GM18508 (cell line): ENCODE measurements at regions not wholly inside any gene's neighbourhood (a gene's known extent, or its start where the extent isn't known, plus 50 kb on each side); places are given as distances from the start of the nearest gene placed in this dataset.

Source experiments
- ATAC-seq: cut with Tn5 transposase; IDR thresholded peaks from one replicate; pipeline ENCODE4 v1.9.1; 2021; ENCODE audit warnings: moderate number of reproducible peaks; ENCODE audit not compliant: insufficient read depth, unreplicated experiment

DNA sequence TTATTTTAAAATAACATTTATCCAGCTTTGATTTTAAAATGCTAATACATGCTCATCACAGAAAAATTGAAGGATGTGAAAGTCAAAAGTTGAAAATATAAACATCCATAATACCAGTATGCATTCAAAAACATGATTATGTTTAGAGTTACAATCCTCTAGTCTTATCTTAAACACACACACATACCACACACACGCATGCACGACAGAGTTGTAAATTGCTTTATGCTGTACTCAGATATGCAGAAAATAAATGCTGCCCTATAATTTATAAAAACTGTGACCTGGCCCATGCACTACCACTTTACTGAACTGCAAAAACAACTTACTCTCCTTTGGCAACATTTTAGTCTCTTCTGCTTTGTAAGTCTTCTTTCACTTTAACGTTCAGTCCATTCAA lies 793.0 kb upstream of the FANCL start:
- no peak for ATAC-seq

- ATAC-seq = no peak
Observed at GRCh38 chr2:59033661-59034060, 792.5 kb upstream of the FANCL start.

DNA sequence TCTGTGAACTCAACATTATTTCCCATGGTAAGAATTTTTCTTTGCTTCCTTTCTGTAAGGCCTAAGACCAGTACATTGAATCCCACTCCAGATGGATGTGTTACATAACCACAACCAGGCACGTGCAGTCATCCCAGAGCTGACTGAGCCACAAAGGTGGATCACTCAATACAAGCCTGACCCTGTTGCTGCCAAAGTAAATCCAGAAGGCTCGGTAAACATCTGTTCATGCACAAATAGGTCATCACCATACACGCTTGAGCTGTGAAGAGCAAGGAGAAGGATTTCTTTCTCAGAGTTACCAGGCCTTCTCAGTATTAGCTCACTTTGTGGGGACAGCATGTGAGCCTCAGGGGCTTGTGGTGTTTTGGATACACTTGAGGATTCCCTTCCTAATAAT lies 791.4 kb upstream of the FANCL start:
- no peak for ATAC-seq

- no peak for ATAC-seq
Observed at GRCh38 chr2:59029058-59029457, 787.9 kb upstream of the FANCL start.

DNA sequence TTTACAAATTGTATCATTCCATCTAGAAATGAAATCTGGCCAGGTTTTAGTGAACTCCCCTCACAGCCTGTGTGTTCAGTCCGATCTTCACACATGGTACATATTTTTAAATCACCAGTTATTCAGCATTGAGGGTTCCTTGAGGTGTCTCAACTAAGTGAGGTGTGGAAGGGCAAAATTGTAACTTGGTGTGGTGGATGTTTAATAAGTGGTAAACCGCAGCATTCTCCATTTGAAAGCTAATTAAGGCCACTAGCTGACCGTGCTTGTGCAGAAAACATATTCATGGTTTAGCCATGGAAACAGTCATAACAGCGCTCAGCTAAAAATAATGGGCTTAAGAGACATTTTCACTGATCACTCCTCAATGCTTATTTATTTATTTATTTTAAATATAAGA lies 786.2 kb upstream of the FANCL start:
- no peak for ATAC-seq

- no peak for ATAC-seq
Observed at GRCh38 chr2:59025157-59025757, 784.1 kb upstream of the FANCL start.

- no peak for ATAC-seq
Observed at GRCh38 chr2:59021786-59022185, 780.7 kb upstream of the FANCL start.

- no peak for ATAC-seq
Observed at GRCh38 chr2:59019566-59020159, 778.5 kb upstream of the FANCL start.

DNA sequence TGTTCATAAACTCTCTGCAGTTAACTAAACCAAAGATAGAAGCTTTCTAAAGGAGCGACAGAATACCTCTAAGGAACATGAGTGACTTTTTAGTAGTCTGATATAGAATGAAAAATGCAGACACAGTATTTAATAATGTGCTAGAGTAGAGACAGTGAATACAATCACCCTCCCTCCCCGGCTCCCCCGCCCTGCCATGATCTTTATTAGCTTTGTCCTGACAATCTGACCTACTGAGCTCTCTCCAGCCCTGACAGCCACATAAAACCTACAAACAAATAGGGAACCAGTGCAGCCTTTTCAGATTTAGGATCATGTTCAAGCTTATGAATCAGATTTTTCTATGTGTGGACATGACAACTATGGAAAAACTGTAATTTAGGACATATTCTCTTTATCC lies 777.6 kb upstream of the FANCL start:
- no peak for ATAC-seq

DNA sequence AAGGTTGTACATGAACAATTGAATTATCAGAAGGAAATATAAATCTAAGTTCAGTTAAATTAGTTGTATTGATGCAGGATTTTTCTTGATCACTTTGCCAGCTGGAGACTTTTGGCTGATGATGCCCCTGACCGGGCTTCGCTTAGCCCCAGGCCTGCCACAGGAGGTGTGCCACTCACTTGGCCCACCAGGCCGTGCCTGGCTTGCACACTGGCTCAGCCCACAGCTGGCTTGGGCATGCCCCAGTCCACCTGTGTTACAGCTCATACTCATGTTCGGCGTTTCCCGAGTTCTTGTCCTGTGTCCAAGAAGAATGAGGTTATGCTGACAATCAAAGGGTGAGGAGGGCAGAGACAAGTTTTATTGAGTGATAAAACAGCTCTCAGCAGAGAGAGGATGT lies 773.9 kb upstream of the FANCL start:
- no peak for ATAC-seq

- no peak for ATAC-seq
Observed at GRCh38 chr2:59012971-59013370, 771.8 kb upstream of the FANCL start.

DNA sequence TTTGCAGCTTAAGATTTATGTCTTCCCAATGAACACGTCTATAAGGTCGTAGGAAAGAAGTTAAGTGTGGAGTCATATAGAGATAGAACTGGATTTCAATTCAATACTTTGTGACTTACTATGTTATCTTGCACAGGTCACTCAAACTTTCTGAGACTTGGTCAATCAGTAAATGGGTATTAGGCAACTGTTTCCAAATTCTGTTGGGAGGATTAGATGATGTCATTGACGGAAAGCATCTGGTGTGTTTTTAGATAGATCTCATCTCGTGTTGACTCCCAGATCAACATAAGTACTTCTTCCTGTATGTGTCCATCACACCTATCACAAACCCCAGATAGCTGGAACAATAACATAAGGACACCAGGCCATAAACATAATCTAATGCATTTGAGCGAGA lies 771.1 kb upstream of the FANCL start:
- ATAC-seq = no peak

GRCh38 chr2:59008950-59009349 lies 767.8 kb upstream of the FANCL start:
- ATAC-seq = no peak

DNA sequence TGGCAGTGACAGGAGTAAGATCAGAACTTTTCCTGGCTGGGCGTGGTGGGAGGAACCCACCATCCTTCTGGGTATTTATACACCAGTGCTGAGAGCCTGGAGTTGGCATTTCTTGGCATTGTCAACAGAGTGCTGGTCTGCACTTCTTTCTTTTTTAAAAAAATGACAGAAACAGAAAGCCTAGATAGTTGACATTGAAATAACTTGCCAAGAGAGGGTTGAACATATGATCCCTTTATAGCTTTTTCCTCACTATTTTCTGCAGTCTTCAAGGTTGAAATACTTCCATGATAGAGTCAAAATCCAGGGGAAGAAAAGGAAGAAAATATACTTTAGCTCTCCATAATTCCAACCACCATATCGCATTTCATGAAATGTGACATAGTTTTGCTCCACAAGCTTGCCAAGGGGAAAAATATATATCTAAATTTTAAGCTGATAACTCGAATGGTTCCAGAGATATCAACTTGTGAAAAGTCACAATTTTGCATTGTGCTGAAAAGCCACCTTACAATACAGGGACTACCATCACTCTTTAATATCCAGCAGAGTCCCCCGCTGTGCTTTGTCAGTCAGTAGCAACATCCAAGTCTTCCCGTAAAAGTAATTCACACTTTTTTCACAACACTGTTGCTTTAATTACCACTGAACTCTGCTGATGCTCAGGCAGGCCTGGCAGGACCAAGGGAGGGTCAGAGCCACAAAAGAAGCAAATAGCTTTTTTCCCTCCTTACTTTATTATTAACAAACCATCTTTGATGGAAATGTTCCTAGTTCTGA lies 764.9 kb upstream of the FANCL start:
- ATAC-seq = no peak

- ATAC-seq = no peak
Observed at GRCh38 chr2:59004621-59005020, 763.5 kb upstream of the FANCL start.

DNA sequence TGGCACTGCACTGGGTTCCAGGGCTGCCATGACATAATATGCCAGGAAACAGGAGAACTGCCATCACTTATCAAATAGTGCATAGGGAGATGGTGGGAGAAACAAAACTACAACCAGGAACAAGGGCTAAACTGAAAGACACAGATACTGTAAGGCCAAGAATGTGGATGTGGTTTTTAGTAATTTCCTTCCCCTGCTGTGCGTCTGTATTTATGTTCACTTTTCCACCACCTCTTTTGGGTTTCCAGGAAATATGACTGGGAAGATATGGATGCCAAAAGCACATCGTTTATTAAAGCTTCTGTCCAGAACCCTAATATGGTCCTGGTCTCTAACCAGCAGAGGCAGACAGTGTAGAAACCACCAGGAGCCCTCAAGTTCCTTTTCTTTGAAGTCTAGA lies 759.7 kb upstream of the FANCL start:
- ATAC-seq = no peak

DNA sequence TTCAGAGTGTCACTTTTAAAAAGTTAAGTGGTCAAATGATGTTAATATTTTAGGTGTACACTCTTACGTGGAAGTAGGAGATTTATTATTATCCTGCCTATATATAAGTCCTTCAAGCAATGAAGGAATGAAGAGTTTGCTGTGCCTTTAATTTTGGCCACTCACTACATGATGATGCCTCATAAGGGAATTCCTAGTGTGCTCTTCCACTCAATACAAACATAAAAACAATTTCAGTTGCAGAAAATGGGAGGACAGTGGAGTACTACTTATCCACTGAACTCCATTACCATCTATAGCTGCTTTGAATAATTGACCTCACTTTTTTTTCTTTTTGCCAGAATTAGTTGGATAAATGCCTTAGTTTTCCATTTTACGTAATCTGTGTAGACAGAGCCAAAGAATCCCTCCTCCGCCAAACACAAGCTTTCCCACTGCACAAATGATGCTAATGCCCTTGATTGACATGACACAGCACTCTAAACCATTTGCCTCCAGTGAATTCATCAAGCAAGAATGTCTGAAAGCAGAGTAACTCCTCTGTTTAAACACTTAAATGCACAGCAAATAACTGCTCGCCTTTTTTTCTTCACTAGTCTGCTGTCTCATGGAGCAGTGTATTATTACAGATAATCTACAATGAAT lies 751.1 kb upstream of the FANCL start:
- ATAC-seq = no peak

DNA sequence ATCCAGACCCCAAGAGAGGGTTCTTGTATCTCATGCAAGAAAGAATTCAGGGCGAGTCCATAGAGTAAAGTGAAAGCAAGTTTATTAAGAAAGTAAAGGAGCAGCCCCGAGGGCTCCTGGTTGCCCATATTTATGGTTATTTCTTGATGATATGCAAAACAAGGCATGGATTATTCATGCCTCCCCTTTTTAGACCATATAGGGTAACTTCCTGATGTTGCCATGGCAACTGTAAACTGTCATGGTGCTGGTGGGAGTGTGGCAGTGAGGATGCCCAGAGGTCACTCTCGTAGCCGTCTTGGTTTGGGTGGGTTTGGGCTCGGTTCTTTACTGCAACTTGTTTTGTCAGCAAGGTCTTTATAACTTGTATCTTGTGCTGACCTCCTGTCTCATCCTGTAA lies 750.2 kb upstream of the FANCL start:
- ATAC-seq = no peak

DNA sequence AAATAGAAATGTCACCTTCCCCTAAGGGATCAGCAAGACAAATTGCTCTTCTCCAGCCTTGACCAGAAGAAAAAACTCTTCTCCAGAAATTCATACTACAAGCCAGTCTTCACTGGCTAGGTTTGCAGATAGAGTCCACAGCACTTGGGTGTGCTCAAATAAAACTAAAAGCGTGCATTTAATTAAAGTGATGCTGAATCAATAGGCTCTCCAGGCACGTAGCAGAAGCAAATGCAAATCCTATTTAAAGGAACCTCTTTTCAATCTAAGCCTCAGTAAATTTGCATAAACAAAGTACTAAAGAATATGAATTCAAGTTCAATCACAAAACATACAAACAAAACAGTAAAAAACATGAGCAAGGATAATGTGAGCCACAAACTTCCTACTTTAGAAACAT lies 744.4 kb upstream of the FANCL start:
- ATAC-seq = no peak

GRCh38 chr2:58984731-58985130 lies 743.6 kb upstream of the FANCL start:
- ATAC-seq = no peak

DNA sequence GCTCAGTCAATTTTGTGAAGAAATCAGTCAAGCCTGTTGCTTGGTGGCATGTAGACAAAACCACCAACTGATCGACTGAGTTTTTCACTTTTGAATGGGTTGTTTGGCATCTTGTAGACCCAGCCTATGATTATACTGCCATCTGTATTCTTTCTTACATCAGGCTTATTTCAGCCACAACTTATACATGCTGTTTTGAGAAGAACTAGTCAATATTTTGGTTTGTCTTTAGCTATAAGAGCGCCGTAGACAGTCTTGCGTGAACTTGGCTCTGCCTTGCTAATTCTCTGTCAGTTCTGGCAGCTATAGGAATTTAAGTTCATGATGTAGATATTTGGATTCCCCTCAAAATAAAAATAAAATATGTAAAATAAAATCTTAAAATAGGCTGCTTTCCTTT lies 742.0 kb upstream of the FANCL start:
- no peak for ATAC-seq
